ENCODE measurements at regions not wholly inside any gene's neighbourhood (a gene's known extent, or its start where the extent isn't known, plus 50 kb on each side); places are given as distances from the start of the nearest gene placed in this dataset.
A peak's percentile ranks its signal among the peaks of the same experiment; 100 is the strongest.
"Not testable (repeated sequence)": the region's sequence is repeated elsewhere in the genome, so short reads cannot be mapped to it uniquely, and the experiment has no call there.

GRCh38 chr3:185306286-185306685 is 52.4 kb upstream of the EHHADH start:
- peak; percentile 49 for FAIRE-seq
- not testable (repeated sequence) for DNase-seq (ENCODE audit: insufficient read length, low spot score)

- DNase-seq (ENCODE audit: insufficient read length, low spot score): no peak
- no peak for FAIRE-seq
Measured at GRCh38 chr3:185306847-185307246, 53.0 kb upstream of the EHHADH start.

GRCh38 chr3:185308126-185308754 is 54.4 kb upstream of the EHHADH start:
- peak; percentile 88 for FAIRE-seq
- DNase-seq (ENCODE audit: insufficient read length, low spot score): peak; percentile 19

- no peak for DNase-seq (ENCODE audit: insufficient read length, low spot score)
- FAIRE-seq: no peak
Measured at GRCh38 chr3:185309302-185309701, 53.6 kb upstream of the MAP3K13 start.

GRCh38 chr3:185309795-185310194 is 53.1 kb upstream of the MAP3K13 start:
- FAIRE-seq (no peak), DNase-seq (ENCODE audit: insufficient read length, low spot score) (no peak)

- DNase-seq (ENCODE audit: insufficient read length, low spot score): no peak
- FAIRE-seq: no peak
Measured at GRCh38 chr3:185311991-185312390, 50.9 kb upstream of the MAP3K13 start.

Data from GM19239 (cell line).